RWPE1 (cell line): ENCODE measurements at regions not wholly inside any gene's neighbourhood (a gene's known extent, or its start where the extent isn't known, plus 50 kb on each side); places are given as distances from the start of the nearest gene placed in this dataset.

Source experiments
- CTCF ChIA-PET: fragments of 350-600 bp; sonication (Branson Sonifier 250); formaldehyde crosslinking; extraction: SDS; loops from one replicate; lab custom pipeline; 2021; lab: Yijun Ruan, JAX
- POLR2A ChIA-PET: fragments of 400-600 bp; formaldehyde crosslinking; extraction: SDS; loops from one replicate; lab custom pipeline; 2020; ENCODE audit warnings: antibody characterized with exemption; ENCODE audit not compliant: low non-redundant PET; lab: Yijun Ruan, JAX
- DNase-seq: peaks from one replicate; pipeline ENCODE4 v3.0.0; 2012; ENCODE audit warnings: low spot score
- H3K27ac ChIP-seq: fragments of 450-650 bp; 2 replicates; pipeline ENCODE4 v1.5.1; 2017
- CTCF ChIP-seq: fragments of 450-650 bp; conservative IDR thresholded peaks from 2 replicates; pipeline ENCODE4 v1.5.1; 2017; ENCODE audit warnings: low read depth, mild to moderate bottlenecking

GRCh38 chr15:95451938-95452337, 878.6 kb upstream of the NR2F2 start:
- ChIA-PET CTCF (no interaction called here), POLR2A (no interaction called here)
- DNase-seq: no peak
- no peak overlapping the region for H3K27ac ChIP-seq
- TF ChIP-seq CTCF: no peak

GRCh38 chr15:95454403-95455262, 875.9 kb upstream of the NR2F2 start:
- TF ChIP-seq CTCF: no peak
- H3K27ac ChIP-seq: no peak overlapping the region
- no peak for DNase-seq
- POLR2A ChIA-PET: no interaction called here
- CTCF ChIA-PET: interaction anchor here (1.1 kb wide), 1 partner anchor 91 kb away, joined by 7 read pairs; no protein-coding TSS in a partner anchor

- CTCF ChIA-PET: no interaction called here
- DNase-seq: no peak
- POLR2A ChIA-PET: no interaction called here
- TF ChIP-seq CTCF: no peak
- no peak overlapping the region for H3K27ac ChIP-seq
Measured at GRCh38 chr15:95457520-95457919, 873.0 kb upstream of the NR2F2 start.

- CTCF ChIA-PET: no interaction called here
- no peak for DNase-seq
- no peak for TF ChIP-seq CTCF
- POLR2A ChIA-PET: no interaction called here
- no peak overlapping the region for H3K27ac ChIP-seq
Measured at GRCh38 chr15:95458721-95459120, 871.8 kb upstream of the NR2F2 start.

- CTCF ChIA-PET: no interaction called here
- DNase-seq: no peak
- POLR2A ChIA-PET: no interaction called here
- H3K27ac ChIP-seq: no peak overlapping the region
- no peak for TF ChIP-seq CTCF
Measured at GRCh38 chr15:95459273-95459672, 871.2 kb upstream of the NR2F2 start.

GRCh38 chr15:95464509-95464908, 866.0 kb upstream of the NR2F2 start:
- H3K27ac ChIP-seq: no peak overlapping the region
- no peak for DNase-seq
- TF ChIP-seq CTCF: no peak
- ChIA-PET CTCF (interaction anchor here (0.6 kb wide), 2 partner anchors 172 to 882 kb away, joined by 3 to 4 read pairs; no protein-coding TSS in a partner anchor), POLR2A (no interaction called here)
